NCI-H1417 (cell line): ENCODE measurements at regions not wholly inside any gene's neighbourhood (a gene's known extent, or its start where the extent isn't known, plus 50 kb on each side); places are given as distances from the start of the nearest gene placed in this dataset.

ENCODE experiments used
- DNase-seq, 3 experiments: peaks; one replicate each; lab custom pipeline; 2025; lab: John Stamatoyannopoulos, UW

- DNase-seq, result no peak
Measured at GRCh38 chr20:7622399-7622961, 317.8 kb downstream of the HAO1 start.

DNA sequence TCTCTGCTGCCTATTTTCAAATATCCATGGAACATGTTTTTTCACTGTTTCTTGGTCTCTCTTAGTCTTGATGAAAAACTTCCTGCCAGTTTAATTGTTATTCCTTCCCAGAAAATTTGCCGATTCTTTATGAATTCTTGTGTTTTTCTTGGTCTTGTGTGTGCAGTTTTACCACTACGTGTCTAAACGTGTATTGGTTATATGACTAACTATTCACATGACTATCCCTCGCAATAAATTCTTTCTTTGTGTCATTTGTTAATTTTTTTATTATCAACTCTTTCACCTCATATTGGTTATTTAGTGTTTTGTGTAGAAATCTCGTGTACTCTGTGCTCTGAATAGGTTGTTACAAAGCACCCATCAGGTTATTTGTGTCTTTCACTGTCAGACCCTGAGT lies 315.4 kb downstream of the HAO1 start:
- no peak for DNase-seq

DNA sequence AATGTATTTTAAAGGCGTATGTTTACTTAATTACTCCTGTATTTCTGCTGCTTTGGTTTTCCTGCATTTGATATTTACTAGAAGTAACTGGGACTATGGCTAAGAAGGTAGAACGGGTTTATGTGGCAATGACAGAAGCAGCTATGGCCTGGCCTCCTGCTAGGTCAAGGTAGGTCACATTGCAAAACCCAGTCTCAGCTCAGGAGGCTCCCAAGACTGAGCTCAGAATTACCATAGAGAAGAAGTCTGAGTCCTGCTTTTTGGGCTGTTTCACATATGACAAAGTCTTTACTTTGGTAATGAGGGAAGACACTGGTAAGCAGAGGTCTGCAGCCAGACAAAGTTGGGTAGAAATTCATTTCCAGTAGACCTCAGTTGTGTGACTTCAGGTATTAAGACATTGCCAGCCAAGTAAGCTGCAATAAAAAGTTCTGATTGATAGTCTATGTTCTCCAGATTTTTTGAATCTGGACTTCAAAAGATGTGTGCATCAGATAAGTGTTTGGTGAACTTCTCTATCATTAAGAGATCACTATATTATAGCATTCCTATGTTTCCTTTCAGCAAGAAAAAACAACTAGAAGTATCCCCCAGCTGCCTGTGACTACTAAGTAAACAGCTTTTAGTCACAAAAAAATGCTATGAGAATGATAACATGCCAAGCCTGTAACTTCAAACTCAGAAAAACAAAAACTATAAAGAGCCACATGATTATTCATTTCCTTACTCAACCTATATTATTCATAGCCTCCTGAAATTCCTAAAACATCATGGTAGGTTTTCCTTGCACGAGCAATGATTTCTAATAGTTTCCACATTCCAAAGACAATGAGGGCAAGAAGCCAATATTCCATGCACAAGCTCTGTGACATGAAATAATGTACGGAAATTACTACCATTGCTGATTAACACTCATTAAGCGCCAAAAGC lies 312.3 kb downstream of the HAO1 start:
- DNase-seq, result no peak

DNA sequence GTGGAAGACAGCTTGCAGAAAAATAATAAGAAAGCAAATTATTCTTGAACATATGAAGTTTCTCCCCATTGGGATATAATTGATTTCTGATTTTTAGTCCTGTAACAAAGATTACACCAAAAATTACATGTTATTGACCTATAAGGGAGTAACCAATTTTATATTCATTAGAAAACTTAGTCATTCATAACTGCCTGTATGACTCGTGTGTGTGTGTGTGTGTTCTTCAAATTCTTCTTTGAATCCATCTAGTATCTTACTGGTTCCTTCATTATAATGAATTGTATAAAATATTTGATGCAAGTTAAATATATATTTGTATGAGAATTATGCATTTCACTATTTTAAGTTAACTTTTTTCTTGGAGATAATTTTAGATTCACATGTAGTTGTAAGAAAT lies 310.4 kb downstream of the HAO1 start:
- DNase-seq, result no peak

DNA sequence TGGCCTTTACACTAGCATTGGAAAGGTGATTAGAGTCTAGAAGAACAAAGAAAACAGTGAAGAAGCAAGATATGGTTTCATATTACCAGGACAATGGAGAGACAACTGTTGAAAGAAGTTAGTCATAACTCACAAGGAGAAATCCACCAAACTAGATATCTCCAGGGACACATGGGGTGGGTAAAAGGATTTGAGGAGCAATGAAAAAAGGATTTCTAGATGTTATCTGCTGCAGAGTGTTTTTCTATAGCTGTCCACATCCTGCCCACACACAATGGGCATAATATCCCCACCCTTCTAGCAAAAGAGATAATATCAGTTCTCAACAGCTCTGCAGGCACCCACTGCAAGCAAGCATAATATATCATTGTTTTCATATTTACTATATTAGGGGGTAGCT lies 303.1 kb downstream of the HAO1 start:
- DNase-seq, result no peak

- DNase-seq, result peak in 1 of 3 experiments; percentile 66
Measured at GRCh38 chr20:7650086-7650879, 290.0 kb downstream of the HAO1 start.

DNA sequence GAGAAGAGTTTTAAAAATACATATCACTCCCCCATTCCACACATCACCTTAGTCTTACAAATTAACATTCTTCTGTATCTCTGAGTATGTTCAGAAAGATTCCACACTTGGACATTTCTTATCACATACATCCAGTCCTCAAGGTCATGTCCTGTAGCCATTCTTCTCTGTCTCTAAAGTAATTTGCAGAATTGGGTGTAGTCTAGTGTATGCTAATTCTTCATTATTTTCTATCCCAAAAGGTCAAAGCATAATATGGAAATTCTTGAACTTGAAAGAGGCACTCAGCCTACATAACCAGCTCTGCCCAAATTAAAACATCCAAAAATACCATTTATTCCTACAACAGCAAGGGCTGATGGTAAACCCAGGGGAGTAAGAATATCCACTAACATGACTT lies 286.0 kb downstream of the HAO1 start:
- DNase-seq, result no peak

DNA sequence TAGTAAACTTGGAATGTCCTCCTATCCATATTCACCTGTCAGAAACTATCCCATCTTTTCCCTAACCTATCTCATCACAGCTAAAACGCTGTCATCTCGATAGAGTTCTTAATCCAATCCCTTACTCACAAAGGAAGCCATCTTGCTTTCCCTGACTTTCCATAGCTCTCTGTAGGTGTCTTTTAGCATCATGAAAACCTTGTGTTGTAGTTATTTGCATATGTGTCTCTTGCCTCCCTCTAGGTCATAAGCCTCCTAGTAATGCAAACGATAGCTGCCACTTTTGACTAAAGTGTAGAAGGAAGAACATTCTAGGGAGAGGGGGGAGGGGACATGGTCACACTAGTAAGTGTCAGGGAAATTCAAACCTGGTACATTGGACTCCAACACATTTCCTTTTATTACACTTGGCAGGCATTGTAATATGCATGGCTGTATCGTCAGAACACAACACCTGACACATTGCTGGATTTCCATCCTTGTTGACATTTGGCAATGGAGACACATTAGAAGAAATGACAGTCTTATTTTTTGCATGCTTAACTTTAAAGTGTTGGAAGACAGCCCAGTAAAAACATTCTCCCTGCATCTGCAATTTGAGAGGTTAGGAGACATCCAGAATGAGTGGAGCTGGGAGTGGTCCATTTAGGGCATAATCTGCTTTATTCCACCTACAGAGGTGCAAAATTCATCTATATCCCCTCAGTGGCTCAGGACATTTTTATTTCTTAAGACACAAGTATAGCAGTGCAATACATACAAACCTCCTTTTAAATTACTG lies 283.4 kb downstream of the HAO1 start:
- peak in 1 of 3 experiments; percentile 11 for DNase-seq

DNA sequence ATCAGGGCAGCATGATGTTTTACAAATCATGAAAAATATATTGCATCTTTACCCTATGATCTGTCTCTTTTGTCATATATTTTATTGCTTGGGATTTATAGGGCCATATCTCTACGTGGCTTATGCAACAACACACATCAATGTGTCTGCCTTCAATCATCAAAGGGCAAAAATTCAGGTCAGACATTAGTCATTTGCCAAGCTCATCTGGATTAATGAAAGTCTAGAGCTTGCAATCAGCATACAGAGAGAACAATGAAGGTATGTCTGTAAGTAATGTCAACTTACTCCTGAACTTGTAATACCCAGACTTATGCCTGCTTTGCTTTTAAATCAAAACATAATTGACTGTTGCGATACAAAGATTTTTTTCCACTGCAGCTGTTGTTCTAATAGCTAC lies 282.7 kb downstream of the HAO1 start:
- no peak for DNase-seq

DNA sequence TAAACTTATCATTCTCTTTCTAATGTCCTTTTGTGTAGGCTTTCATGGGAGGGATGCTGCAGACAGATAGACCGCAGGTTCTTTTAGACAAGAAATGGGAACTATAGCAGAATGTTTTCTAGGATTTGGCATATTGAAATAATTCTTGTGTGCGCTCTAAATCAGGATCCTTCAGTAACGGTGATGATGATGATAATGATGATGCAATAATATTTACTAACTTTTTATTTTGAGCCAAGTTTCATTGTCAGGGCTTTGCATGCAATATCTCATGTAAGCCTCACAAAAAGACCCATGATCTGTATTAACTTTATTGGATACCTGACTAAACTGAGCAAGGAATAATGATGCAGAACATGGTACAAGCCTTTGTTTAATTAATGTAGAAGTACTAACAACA lies 280.1 kb downstream of the HAO1 start:
- DNase-seq, result no peak

DNA sequence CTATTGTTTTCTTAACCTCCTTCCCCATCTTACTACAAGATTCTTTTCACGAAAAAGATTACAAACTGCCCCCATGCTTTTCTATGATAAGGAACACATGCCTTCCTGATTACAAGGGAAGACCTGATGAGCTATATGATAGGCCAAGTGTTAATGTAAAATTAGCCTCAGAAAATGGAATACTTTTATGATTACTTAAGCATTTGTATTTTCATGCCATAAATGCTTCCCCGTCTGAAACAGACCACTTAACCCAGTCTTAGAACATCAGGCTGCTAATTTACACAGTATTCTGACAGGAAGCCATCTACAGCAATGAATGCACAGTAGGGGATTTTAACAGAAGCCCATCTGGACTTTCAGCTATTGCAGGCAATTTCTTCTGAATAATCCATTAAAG lies 274.9 kb downstream of the HAO1 start:
- peak in 1 of 3 experiments; percentile 60 for DNase-seq

- DNase-seq, result no peak
Measured at GRCh38 chr20:7667194-7667593, 273.1 kb downstream of the HAO1 start.

DNA sequence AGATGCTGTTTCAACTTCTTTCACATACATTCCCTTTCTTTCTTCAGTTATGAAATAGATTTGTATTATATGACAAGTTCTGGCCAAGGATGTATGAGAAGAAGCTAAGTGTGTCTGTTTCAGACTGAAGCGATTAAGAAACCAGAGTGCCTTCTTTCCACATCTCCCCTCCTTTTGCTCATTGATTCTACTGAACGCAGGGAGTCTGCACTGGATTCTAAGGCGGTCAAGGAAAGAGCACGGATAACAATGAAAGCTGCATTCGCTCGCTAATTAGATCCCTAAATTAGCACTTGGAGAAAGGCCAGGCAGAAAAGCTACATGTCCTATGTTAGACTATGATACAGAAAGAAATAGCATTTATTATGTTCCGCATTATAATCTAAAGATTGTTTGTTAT lies 267.7 kb downstream of the HAO1 start:
- no peak for DNase-seq

DNA sequence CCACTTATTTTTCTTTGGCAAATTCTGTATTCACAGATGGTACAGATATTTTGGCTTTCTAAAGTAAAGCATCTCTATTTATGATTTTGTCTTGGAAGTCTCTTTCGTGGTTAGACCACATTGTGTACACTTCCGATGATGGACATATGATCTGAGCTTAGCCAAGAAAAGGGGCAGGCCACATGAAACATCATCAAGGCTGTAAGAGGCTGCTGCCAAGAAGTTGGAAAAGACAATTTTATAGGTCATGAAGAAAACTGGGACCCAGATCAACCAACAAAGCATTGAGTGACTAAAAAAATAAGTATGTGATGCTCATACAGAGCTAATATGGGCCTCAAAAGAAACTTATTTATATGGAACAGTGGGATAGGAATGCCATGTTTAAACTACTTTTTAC lies 266.4 kb downstream of the HAO1 start:
- DNase-seq, result no peak

DNA sequence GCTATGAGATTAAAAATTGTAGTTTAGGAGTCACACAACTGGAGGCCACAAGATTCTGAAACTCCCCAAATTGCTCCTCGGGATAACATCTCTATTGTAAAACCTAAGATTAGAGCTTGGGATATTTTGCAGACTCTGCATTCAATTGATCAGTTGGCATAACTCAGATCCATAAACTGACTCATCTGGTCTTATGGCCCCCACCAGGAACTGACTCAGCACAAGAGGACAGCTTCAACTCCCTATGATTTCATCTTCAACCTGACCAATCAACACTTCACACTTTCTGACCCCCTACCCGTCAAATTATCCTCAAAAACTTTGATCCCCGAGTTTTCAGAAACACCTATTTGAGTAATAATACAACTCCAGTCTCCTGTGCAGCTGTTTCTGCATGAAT lies 257.3 kb downstream of the HAO1 start:
- DNase-seq, result no peak

- no peak for DNase-seq
Measured at GRCh38 chr20:7687065-7687464, 253.2 kb downstream of the HAO1 start.

GRCh38 chr20:7689151-7689550 lies 251.1 kb downstream of the HAO1 start:
- no peak for DNase-seq

GRCh38 chr20:7691647-7692269 lies 248.5 kb downstream of the HAO1 start:
- no peak for DNase-seq

- no peak for DNase-seq
Measured at GRCh38 chr20:7692478-7692877, 247.8 kb downstream of the HAO1 start.

GRCh38 chr20:7693761-7694160 lies 246.5 kb downstream of the HAO1 start:
- DNase-seq, result no peak

DNA sequence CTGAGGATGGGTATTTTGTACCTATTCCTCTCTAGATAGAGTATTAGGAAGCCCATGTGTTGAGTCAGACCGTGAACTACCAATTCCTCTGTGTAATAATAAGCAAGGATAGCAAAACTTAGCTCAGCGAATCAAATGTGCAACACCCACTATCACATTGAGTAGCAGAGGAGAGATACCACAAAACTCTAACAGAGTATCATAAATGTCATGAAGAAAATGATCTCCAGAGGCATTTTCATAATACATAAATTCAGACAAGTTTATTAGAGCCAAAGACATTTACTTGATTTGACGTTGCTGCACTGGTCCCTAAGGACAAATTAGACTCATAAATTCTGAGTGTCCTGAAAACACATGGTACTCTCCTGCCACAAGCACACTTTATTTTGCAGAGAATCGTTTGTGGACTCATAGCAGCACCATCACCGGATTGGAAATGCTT lies 245.2 kb downstream of the HAO1 start:
- no peak for DNase-seq

- DNase-seq, result no peak
Measured at GRCh38 chr20:7695635-7696034, 244.6 kb downstream of the HAO1 start.
